AG04449 (cell line): ENCODE measurements at regions not wholly inside any gene's neighbourhood (a gene's known extent, or its start where the extent isn't known, plus 50 kb on each side); places are given as distances from the start of the nearest gene placed in this dataset.

Experiments
- CTCF ChIA-PET: fragments of 350-600 bp; formaldehyde crosslinking; extraction: SDS; loops from one replicate; lab custom pipeline; 2021; ENCODE audit warnings: antibody characterized with exemption; lab: Yijun Ruan, JAX
- POLR2A ChIA-PET: fragments of 400-600, 350-600 bp; formaldehyde crosslinking; extraction: SDS; loops from one replicate; lab custom pipeline; 2020; ENCODE audit warnings: antibody characterized with exemption, inconsistent platforms; lab: Yijun Ruan, JAX
- DNase-seq: peaks from one replicate; pipeline ENCODE4 v3.0.0-alpha.2; 2010; ENCODE audit warnings: low read depth, low spot score
- H3K4me3 ChIP-seq: 2 replicates; pipeline ENCODE4 v1.5.1; 2011; ENCODE audit warnings: low read depth, mild to moderate bottlenecking, control low read depth, low read length
- CTCF ChIP-seq: IDR thresholded peaks from one replicate; pipeline ENCODE4 v1.5.1; 2011; ENCODE audit warnings: mild to moderate bottlenecking, moderate library complexity, low read length, control low read depth, inconsistent platforms; ENCODE audit not compliant: insufficient read depth; ENCODE audit errors: missing control alignments

GRCh38 chr21:15354516-15354915 lies 289.7 kb upstream of the NRIP1 start:
- no peak for DNase-seq
- H3K4me3 ChIP-seq: no peak overlapping the region
- no peak for TF ChIP-seq CTCF
- ChIA-PET POLR2A (no interaction called here), CTCF (no interaction called here)

- TF ChIP-seq CTCF: no peak
- DNase-seq: no peak
- ChIA-PET POLR2A (no interaction called here), CTCF (no interaction called here)
- no peak overlapping the region for H3K4me3 ChIP-seq
Observed at GRCh38 chr21:15355066-15355465, 290.3 kb upstream of the NRIP1 start.

- ChIA-PET POLR2A (no interaction called here), CTCF (no interaction called here)
- TF ChIP-seq CTCF: no peak
- no peak for DNase-seq
- no peak overlapping the region for H3K4me3 ChIP-seq
Observed at GRCh38 chr21:15359251-15359650, 294.5 kb upstream of the NRIP1 start.

GRCh38 chr21:15362458-15362857 lies 297.7 kb upstream of the NRIP1 start:
- no peak for TF ChIP-seq CTCF
- DNase-seq: no peak
- no peak overlapping the region for H3K4me3 ChIP-seq
- ChIA-PET CTCF (no interaction called here), POLR2A (no interaction called here)

- no peak for DNase-seq
- no peak overlapping the region for H3K4me3 ChIP-seq
- TF ChIP-seq CTCF: no peak
- ChIA-PET CTCF (no interaction called here), POLR2A (no interaction called here)
Observed at GRCh38 chr21:15363921-15364320, 299.1 kb upstream of the NRIP1 start.

GRCh38 chr21:15365751-15366392 lies 301.1 kb upstream of the NRIP1 start:
- DNase-seq: no peak
- no peak overlapping the region for H3K4me3 ChIP-seq
- no peak for TF ChIP-seq CTCF
- ChIA-PET CTCF (no interaction called here), POLR2A (no interaction called here)
